Superior temporal gyrus (tissue), 1 donor: ENCODE measurements at regions not wholly inside any gene's neighbourhood (a gene's known extent, or its start where the extent isn't known, plus 50 kb on each side); places are given as distances from the start of the nearest gene placed in this dataset.

Experiments used
- DNase-seq: peaks from one replicate; pipeline ENCODE4 v3.0.0-alpha.2; 2016; ENCODE audit errors: extremely low spot score

DNA sequence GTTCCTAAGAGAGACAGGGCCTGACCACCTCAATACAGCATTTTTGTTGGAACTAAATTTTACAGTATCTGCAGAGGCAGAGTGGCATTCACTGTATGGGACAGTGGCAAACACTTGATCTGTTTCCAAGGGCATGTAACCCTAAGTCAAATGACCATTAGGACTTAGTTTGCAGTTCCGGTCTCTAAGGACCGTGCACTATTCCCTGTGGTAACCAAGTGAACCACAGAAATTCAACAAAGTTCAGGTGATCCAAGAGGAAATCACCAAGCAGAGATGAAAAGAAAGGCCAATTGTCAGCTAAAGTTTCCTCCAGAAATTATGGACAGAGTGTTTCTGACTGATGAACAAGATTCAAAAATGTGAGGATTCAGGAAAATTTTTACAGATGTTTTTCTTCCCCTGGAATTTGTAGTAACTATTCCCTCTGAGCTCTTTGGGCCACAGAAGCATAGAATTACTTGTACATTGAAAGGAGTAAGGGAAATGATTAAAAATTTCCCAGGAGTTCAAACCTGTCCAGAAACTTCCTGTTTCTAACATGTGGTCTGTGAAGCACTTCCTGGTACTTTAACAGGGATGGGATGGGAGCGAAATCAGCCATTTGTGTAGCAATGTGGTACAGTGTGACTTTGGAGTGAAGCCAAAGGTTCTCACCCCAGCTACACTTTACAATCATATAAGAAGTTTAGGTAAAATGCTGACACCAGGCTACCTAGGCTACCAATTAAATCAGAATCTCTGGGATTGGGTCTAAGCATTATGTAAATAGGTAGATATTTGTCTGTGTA is 266.1 kb upstream of the MAP3K1 start:
- no peak for DNase-seq

DNA sequence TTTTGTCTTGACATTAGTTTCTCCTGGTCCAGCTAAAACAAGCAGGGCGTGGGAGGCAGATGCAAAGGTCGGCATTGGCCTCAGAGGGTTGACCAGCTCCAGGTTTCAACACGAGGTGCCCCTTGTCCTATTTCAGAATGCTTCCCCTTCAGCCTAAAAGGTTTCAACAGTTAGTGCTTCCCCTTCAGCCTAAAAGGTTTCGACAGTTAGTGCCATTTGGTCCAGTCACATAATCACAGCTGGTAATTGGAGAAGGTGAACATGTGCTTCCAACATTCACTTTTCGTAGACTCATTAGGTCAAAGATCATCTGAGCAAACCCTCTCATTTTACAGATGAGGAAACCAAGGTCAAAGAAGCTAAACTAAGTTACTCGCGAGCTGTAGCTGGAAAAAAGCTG is 270.3 kb upstream of the MAP3K1 start:
- no peak for DNase-seq

DNA sequence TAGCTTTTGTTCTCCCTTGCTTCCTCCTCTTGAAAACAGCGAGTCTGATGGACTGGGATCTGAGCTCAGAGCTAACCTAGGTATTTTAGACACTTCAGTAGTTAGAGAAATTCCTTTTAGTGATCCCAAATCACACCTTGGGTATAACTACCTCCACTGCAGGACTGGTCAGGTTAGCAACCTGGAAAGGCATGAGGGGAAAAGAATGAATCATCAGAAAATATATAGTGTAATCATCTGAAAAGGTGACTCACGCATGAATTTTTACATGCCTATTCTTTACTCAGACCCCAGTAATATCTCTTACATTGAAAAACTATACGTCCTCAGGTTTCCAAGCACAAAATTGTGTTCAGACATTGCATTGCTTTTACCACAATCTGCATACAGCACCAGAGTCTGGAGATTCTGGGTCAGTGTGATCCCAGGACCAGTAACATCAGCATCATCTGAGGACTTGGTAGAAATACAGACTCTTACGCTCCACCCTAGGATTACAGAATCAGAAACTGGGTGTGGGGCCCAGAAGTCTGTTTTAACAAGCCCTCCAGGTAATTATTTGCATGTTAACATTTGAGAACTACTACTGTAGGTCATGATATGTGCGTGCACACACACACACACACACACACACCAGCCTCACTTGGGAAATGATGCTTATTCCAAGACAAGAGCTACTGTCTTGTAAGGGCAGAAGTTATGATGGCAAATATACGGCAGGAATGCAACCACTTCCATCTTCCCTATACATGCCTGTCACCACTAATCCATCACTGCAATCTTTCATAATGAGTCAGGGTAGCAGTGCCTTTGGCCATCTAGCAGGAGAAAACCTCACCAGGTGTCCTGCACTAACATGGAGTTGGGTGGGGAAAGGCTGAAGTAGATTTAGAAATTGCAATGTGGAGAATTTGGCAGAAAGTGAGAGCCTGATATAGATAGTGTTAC is 271.6 kb upstream of the MAP3K1 start:
- DNase-seq, result no peak

DNA sequence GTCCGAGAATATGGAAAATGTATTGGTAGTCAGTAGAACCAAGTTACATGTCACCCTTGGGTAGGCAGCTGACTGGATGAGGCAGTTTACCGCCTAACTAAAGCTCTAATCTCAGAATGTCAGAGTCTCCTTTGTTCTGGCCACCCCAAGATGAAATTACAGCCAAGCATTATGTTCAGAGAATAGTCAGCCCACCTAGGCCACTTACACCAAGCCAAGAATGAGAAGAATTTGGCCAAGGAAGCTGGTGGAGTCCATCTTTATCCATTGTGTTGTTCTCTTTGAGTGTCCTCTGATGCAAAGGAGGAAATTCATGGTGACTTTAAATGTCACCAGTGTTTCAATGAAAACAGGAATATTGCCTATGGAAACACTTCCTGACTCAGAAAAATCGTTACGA is 275.1 kb upstream of the MAP3K1 start:
- no peak for DNase-seq

DNA sequence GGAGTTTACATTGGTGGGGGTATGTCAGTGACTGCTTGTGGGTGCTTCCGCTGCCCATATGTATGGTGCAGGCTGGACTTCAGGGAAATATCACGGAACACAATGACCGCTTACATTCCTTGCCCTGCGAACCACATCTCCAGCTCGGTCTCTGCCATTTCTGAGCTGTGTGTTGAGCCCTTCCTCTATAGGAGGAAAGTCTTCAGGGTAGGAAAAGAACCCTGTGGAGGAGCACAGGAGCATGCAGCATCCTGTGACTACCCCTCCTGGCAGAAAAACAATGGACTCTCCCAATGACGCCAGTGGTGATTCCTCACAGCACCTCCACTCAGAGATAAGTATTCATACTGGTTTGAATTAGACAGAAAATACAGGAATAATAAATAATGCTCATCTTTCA is 276.8 kb upstream of the MAP3K1 start:
- DNase-seq, result no peak

DNA sequence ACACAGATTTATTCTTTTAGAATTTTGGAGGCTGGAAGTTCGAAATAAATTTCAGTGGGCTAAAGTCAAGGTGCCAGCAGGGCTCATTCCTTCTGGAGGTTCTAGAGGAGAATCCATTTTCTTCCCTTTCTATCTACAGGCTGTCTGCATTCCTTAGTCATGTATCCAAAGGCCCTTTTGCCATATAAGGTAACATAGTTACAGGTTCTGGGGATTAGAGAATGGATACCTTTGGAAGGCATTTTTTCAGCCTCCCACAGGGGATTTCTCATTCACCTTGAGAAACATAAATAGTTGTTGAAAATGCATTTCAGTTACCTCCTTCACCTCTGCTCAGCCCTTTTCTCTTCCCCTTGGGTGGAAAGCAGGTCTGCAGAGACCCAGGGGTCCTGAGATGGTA is 280.0 kb upstream of the MAP3K1 start:
- no peak for DNase-seq

DNA sequence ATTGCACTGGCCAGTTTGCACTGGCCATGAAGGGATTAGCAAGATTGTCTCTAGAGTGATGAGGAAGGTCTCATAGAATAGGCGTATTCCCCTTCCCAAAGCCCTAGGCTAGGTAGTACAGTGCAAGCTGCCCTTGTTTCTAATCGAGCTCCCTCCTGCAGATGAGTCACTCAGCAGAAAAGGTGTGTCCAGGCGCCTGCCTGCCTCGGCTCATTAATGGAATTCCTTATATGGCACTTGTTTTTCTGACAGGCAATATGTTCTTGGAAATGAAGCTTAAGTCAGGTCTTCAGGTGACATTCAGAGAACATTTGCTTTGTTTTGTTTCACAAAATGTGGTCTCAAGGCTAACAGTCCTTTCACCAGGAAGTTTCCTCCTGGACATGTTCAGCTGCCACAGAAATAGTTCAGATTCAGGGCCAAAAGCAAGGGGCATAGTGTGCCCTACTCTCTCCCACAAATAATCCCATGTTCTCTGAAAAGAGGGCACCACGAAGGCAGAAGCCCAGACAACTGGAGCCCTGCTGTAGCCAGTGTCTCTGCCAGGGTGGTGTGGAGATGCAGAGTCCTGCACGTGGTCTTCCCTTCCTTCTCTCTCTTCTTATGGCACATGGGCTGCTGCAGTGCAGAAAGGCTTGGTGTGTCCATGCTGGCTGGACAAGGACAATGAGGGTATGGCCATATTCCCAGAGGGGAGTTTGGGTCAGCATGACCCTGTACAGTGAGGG is 281.1 kb upstream of the MAP3K1 start:
- no peak for DNase-seq

DNA sequence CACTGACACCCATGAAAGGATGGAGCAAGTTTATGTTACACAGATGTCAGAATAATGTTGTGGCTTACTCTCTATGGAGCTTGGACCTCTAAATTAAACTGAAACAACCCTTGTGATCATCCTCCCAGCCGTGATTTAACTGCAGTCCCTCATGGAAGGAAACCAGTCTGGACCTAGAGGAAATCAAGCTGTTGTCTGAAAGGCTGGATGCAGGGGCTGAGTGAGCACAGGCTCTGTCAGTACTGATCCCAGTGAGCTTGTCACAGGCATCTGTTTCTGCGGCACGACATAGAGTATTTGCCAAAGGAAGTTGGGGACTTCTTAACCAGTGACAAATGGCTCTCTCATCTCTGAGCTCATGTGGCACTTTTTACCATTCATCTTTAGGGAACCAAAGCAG is 282.9 kb upstream of the MAP3K1 start:
- no peak for DNase-seq

DNA sequence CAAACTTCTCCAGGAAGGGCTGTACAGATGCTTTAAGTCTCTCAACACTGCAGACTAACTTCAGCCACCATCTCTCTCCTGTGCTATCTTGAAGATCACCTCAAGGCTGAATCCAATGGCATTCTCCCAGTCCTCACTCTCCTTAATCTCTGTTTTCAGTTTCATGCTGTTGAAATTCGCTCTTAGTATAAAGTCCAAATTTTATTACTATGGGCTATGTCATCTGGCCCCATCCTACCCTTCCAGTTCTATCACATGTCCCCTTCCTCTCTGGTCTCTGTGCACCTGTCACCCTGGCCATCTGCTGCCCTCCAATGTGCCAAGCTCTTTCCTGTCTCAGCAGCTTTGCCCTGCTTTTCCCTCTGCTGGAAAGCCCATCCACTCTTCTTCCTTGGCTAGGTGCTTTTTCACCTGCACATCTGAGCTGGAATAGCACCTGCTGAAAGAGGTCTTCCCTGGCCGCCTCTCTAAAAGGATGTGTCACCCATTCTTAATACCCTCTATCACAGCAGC is 284.7 kb upstream of the MAP3K1 start:
- DNase-seq, result no peak

DNA sequence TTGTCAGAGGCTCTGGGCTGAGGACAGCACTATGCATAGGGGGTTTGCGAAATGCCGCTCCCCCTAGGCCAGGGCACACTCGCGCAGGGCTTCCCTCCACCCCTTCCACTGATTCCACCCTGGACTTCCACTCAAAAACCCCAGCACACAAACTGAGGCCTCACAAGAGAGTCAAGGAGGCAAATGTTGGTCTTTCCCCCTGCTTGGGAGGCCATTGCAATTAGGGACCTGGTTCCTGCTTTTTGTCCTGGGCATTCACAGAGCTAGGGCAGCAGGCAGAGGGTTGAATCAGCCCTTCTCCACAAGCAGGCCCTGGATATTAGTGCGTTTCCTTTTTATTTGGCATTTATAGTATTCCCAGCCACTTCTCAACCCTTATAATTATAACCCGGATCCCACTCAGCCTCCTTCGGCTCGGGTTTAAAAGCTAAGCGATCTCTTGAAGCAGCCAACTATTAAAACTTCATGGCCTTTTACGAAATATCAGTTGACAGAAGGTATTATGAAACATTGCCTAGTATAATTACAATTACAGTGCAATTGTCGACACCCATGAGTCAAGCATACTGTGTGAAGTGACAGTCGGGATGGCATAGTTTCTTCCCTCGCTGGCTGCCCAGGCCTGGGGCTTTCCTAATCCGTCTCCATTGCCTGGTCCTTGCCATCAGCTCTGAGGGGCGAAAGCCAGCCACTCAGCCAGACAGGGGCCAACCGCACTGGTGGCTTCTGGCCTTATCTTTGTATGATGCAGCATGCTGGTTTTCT is 285.5 kb upstream of the MAP3K1 start:
- no peak for DNase-seq

DNA sequence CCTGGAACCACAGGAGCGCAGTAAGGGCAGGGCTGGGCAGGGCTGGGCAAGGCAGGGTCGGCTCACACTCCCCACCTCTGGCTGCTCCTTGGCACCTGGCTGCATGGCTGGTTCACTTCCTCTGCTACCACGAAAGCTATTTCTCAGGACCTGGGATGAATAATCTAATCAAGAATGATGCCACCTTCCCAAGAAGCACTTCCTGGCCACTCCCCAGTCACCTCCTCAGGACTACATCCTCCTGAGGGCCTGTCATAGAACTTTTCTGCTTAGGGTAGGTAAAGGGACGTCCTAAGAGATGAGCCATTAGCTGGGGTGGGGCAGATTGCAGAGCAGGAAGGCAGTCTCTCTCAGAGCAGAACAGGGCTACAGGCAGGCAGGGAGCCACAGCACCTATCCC is 288.2 kb upstream of the MAP3K1 start:
- no peak for DNase-seq

DNA sequence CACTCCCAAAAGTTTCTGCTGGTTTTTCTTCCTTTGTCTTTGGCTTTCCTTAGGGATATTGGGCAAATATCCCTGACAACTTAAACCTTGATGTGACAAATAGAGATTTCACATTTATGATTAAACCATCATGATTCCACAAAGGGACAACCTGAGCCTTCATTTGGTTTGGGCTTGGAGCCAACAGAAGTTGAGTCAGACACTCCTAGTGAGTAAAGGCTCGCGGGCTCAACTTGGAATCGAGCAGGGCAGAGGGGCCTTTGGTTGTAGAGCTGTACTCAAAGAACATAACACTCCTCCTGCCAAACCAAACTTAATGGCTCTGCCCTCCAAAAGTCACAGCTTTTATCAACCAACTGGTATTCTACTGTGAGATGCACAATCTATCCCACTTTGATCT is 290.2 kb upstream of the MAP3K1 start:
- DNase-seq, result no peak

DNA sequence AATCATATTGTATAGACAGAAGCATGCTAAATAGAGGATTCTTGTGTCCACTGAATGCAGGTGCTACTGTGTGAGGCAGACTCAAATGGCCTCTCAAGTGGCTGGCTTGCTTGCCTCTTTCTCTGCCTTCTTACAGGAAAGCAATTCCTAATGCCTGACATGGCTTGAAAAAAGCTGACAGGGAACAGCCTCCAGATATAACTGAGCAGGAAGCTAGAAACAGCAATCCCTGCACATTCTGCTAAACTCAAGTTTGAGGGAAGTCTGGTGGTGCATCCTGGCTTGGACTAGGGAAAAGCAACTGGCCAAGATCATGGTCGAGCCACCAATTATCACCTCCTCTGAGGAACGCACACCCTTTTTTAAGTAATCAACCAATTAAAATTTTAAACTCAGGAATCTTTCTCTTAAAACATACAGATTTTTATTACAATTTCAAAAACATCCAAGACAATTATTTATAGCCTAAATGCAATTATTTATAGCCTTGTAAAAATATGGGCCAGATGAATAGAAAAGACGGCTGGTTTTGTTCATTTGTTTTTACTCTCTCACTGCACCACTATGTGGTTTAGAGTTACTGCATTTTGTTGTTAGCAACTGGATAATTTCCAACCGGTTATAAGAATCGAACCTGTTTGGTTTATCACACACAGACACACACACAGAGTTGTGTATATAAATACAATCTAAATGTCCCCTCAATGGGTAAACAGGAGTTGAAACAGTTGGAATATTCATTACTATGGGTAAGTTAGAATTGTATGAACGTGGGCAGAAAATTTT is 290.9 kb upstream of the ANKRD55 start:
- no peak for DNase-seq

DNA sequence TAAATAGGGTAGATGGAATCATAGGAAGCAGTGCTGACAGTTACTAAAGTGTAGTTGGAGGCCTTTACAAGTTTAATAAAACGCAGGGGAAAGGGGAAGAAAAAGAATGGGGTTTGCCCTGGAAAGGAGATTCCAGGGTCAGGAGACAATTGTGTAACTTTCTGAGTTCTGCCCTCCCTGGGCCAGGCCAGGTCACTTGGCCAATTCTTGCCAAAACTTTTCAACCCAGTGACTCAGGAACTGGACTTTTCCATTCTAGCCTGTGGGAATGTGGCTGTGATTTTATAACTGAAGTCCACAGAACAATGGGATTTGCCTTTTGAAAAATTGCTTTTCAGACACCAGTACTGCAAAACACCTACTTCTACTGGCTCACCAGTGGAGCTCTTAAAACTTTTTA is 289.8 kb upstream of the ANKRD55 start:
- no peak for DNase-seq

DNA sequence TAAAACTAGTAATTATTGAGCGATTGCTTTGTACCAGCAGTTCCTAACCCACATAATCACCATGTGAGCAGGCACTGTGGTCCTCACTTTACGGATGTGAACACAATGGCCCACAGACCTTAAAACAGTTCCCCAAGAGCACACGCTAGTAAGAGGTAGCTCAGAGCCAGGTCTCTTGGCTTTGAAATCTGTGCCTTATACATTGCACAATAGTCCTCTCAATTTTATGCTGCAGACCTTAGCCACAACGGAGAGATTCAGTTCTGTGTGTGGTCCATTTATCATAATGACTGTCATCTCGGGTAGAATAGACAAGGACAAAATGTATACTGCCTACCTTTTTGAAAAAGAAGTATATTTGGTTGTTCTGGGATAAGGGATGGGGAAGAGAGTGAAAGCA is 289.0 kb upstream of the ANKRD55 start:
- no peak for DNase-seq

DNA sequence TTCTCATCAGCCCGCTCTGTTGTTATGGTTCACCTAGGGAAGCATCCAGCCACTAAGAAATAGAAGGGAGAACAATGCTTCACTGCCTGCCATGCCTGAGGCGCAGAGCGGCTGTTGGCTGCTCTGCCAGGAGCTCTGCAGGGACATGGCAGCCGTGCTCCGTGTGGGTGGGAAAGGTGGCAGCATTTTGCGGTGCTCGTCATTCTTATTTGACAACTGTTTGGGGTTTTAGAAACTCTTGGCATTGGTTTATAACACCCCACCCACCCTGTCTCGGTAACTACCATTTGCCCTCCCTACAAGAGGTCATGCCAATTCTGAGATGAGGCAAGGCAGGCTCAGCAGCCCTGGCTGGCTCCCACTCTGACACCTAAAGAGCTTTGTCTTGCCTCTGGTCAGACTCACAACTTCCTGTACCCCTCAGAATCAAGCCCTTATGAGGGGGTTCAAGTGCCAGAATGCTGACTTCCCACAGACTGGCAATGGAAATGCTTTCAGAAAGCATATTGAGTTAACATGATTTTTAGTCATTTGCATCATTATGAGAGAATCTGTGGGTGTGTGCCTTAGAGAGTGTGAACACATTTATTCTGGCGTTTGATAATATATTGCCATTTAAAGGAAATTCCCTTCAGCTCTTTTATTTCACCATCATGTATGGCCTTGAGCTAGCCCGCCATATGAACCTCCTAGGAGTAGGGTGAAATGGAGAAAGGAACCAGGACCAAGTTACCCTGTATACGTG is 288.0 kb upstream of the ANKRD55 start:
- DNase-seq, result no peak

DNA sequence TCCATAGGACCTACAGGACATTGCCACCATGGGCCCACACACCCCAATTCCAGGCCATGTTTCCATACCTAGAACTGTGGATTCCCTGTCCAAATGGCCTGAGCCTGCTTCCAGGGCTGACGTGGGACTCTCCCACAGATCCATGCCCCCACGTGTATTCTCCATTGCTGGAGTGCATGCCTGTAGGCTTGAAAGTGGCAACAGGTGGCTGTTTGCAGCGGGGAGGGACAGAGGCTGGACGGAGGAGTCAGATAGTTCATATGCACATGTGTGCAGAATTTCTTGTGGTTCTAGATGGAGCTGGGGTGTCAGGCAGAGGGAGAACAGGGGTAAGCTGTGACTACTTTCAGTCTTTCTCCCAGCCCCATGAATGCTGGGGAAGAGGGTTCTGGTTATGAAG is 285.7 kb upstream of the ANKRD55 start:
- DNase-seq, result no peak

DNA sequence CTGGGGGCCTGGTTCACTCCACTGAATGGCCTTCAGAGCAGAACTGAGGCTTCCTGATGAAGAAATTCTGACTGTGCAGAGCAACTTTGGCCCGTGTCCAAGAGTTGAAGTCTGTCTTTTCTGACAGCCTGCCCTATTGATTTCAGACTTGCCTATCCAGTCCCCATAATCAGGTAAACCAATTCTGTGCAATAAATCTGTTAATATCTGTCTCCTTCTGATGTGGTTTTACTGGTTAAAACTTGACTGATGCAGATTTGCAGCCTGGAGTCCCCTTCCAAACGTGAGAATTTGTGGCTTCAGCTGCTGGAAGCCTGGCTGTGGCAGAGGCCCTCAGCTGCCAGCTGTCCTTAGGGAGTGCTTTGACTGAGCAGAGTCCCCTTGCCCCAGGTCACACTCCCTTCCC is 283.9 kb upstream of the ANKRD55 start:
- DNase-seq, result no peak

DNA sequence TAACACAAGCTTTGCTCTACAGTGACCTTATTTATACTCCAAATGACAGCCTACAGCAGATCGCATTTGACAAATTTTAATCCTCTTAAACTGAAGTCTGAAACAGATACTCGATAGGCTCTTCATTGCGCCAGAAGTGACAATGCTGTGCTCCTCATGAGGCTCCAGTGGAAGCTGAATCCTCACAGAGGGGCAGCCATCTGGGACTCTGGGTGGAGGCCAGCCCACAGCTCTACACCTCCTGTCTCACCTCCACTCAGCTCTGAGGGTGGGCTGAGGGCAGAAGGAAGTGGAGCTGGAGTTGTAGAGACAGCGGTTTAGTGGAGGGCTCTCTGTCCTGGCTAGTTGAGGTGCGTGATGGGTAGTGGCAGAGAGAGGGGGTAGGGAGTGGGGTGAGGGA is 283.3 kb upstream of the ANKRD55 start:
- DNase-seq, result no peak

DNA sequence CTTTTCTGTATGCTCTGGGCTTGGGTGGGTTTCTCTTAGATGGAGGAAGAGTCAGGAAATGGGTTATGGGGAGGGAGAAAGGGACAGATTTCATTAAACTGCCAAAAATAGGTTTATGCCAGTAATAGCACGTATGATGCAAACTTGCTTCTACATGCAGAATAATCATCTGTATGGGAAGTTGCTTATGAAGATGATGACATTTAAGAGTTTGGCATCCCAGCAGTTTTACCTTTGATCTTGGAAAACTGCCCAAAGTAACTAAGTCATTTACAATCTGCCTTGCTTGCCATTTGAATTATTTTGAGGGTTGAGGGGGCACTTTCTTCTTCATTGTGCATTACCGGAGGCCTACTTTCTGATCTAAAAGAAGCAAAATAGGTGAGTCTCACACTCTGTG is 282.9 kb upstream of the ANKRD55 start:
- no peak for DNase-seq
